ENCODE measurements at regions not wholly inside any gene's neighbourhood (a gene's known extent, or its start where the extent isn't known, plus 50 kb on each side); places are given as distances from the start of the nearest gene placed in this dataset.

- H3K4me1 Mint-ChIP-seq = no peaks in the 10 kb centered on the region
- no peak for DNase-seq
- CTCF ChIA-PET = no interaction called here
These were observed 236.6 kb upstream of the MMADHC start for GRCh38 chr2:149824136-149824535.

GRCh38 chr2:149819356-149819957 is 231.9 kb upstream of the MMADHC start:
- no peaks in the 10 kb centered on the region for H3K27me3 Mint-ChIP-seq
- CTCF ChIA-PET = no interaction called here
- no peak overlapping the region for H3K4me3 Mint-ChIP-seq
- no peaks in the 10 kb centered on the region for H3K36me3 Mint-ChIP-seq (ENCODE audit: low read depth)
- POLR2A ChIA-PET = no interaction called here
- H3K4me1 Mint-ChIP-seq = no peaks in the 10 kb centered on the region
- no peaks in the 10 kb centered on the region for H3K9me3 Mint-ChIP-seq
- H3K27ac Mint-ChIP-seq = no peak overlapping the region
- DNase-seq = no peak

More at GRCh38 chr2:149824136-149824535, 236.6 kb upstream of the MMADHC start:
- Mint-ChIP-seq H3K9me3 (peaks cover 2% of the 10 kb centered on the region), H3K27ac (no peak overlapping the region), H3K36me3 (ENCODE audit: low read depth) (no peaks in the 10 kb centered on the region), H3K27me3 (no peaks in the 10 kb centered on the region), H3K4me3 (no peak overlapping the region)
- POLR2A ChIA-PET = no interaction called here

GRCh38 chr2:149816756-149817551 is 229.4 kb upstream of the MMADHC start:
- H3K4me3 Mint-ChIP-seq = no peak overlapping the region
- peaks cover 3% of the 10 kb centered on the region for H3K9me3 Mint-ChIP-seq
- H3K4me1 Mint-ChIP-seq = no peaks in the 10 kb centered on the region
- H3K27me3 Mint-ChIP-seq = no peaks in the 10 kb centered on the region
- H3K36me3 Mint-ChIP-seq (ENCODE audit: low read depth) = no peaks in the 10 kb centered on the region
- DNase-seq = no peak
- ChIA-PET CTCF (no interaction called here), POLR2A (no interaction called here)
- H3K27ac Mint-ChIP-seq = no peak overlapping the region

GRCh38 chr2:149815941-149816340 is 228.4 kb upstream of the MMADHC start:
- Mint-ChIP-seq H3K4me3 (no peak overlapping the region), H3K4me1 (no peaks in the 10 kb centered on the region), H3K27ac (no peak overlapping the region), H3K27me3 (no peaks in the 10 kb centered on the region), H3K9me3 (peaks cover 3% of the 10 kb centered on the region), H3K36me3 (ENCODE audit: low read depth) (no peaks in the 10 kb centered on the region)
- CTCF ChIA-PET = no interaction called here
- no peak for DNase-seq
- POLR2A ChIA-PET = no interaction called here

GRCh38 chr2:149814901-149815300 is 227.3 kb upstream of the MMADHC start:
- H3K4me3 Mint-ChIP-seq = no peak overlapping the region
- H3K27me3 Mint-ChIP-seq = no peaks in the 10 kb centered on the region
- H3K9me3 Mint-ChIP-seq = peaks cover 3% of the 10 kb centered on the region
- no peaks in the 10 kb centered on the region for H3K4me1 Mint-ChIP-seq
- no peaks in the 10 kb centered on the region for H3K36me3 Mint-ChIP-seq (ENCODE audit: low read depth)
- ChIA-PET POLR2A (no interaction called here), CTCF (no interaction called here)
- H3K27ac Mint-ChIP-seq = no peak overlapping the region
- DNase-seq = no peak

- ChIA-PET POLR2A (no interaction called here), CTCF (no interaction called here)
- H3K4me1 Mint-ChIP-seq = no peaks in the 10 kb centered on the region
- peaks cover 3% of the 10 kb centered on the region for H3K9me3 Mint-ChIP-seq
- H3K27me3 Mint-ChIP-seq = no peaks in the 10 kb centered on the region
- no peak overlapping the region for H3K4me3 Mint-ChIP-seq
- no peak overlapping the region for H3K27ac Mint-ChIP-seq
- DNase-seq = no peak
- no peaks in the 10 kb centered on the region for H3K36me3 Mint-ChIP-seq (ENCODE audit: low read depth)
These were observed 226.5 kb upstream of the MMADHC start for GRCh38 chr2:149814049-149814448.

- POLR2A ChIA-PET = no interaction called here
- H3K9me3 Mint-ChIP-seq = peaks cover 3% of the 10 kb centered on the region
- CTCF ChIA-PET = interaction anchor here (0.5 kb wide), 1 partner anchor 120 kb away, joined by 3 read pairs; no protein-coding TSS in a partner anchor
- no peak overlapping the region for H3K27ac Mint-ChIP-seq
- DNase-seq = no peak
- H3K27me3 Mint-ChIP-seq = no peaks in the 10 kb centered on the region
- no peaks in the 10 kb centered on the region for H3K4me1 Mint-ChIP-seq
- H3K4me3 Mint-ChIP-seq = no peak overlapping the region
- H3K36me3 Mint-ChIP-seq (ENCODE audit: low read depth) = no peaks in the 10 kb centered on the region
These were observed 221.0 kb upstream of the MMADHC start for GRCh38 chr2:149808556-149808955.

GRCh38 chr2:149806651-149807050 is 219.1 kb upstream of the MMADHC start:
- Mint-ChIP-seq H3K4me1 (no peaks in the 10 kb centered on the region), H3K27ac (no peak overlapping the region), H3K36me3 (ENCODE audit: low read depth) (no peaks in the 10 kb centered on the region), H3K9me3 (no peaks in the 10 kb centered on the region), H3K27me3 (no peaks in the 10 kb centered on the region), H3K4me3 (no peak overlapping the region)
- DNase-seq = no peak
- ChIA-PET CTCF (no interaction called here), POLR2A (no interaction called here)

GRCh38 chr2:149800624-149801542 is 213.3 kb upstream of the MMADHC start:
- Mint-ChIP-seq H3K27ac (no peak overlapping the region), H3K27me3 (no peaks in the 10 kb centered on the region), H3K4me3 (no peak overlapping the region), H3K4me1 (no peaks in the 10 kb centered on the region), H3K36me3 (ENCODE audit: low read depth) (no peaks in the 10 kb centered on the region), H3K9me3 (no peaks in the 10 kb centered on the region)
- ChIA-PET CTCF (no interaction called here), POLR2A (no interaction called here)
- DNase-seq = no peak

GRCh38 chr2:149799013-149799705 is 211.6 kb upstream of the MMADHC start:
- H3K27ac Mint-ChIP-seq = no peak overlapping the region
- ChIA-PET POLR2A (no interaction called here), CTCF (no interaction called here)
- no peak overlapping the region for H3K4me3 Mint-ChIP-seq
- peaks cover 2% of the 10 kb centered on the region for H3K9me3 Mint-ChIP-seq
- H3K36me3 Mint-ChIP-seq (ENCODE audit: low read depth) = no peaks in the 10 kb centered on the region
- no peaks in the 10 kb centered on the region for H3K27me3 Mint-ChIP-seq
- H3K4me1 Mint-ChIP-seq = no peaks in the 10 kb centered on the region
- no peak for DNase-seq

- Mint-ChIP-seq H3K36me3 (ENCODE audit: low read depth) (no peaks in the 10 kb centered on the region), H3K4me1 (no peaks in the 10 kb centered on the region), H3K4me3 (no peak overlapping the region), H3K27me3 (no peaks in the 10 kb centered on the region), H3K27ac (no peak overlapping the region), H3K9me3 (peaks cover 2% of the 10 kb centered on the region)
- CTCF ChIA-PET = no interaction called here
- POLR2A ChIA-PET = no interaction called here
- no peak for DNase-seq
These were observed 209.5 kb upstream of the MMADHC start for GRCh38 chr2:149797030-149797429.

- Mint-ChIP-seq H3K36me3 (ENCODE audit: low read depth) (no peaks in the 10 kb centered on the region), H3K4me3 (no peak overlapping the region), H3K27ac (no peak overlapping the region), H3K9me3 (no peaks in the 10 kb centered on the region), H3K4me1 (no peaks in the 10 kb centered on the region), H3K27me3 (no peaks in the 10 kb centered on the region)
- DNase-seq = no peak
- POLR2A ChIA-PET = no interaction called here
- CTCF ChIA-PET = no interaction called here
These were observed 202.0 kb upstream of the MMADHC start for GRCh38 chr2:149789549-149789948.

GRCh38 chr2:149787206-149787605 is 199.6 kb upstream of the MMADHC start:
- Mint-ChIP-seq H3K9me3 (no peaks in the 10 kb centered on the region), H3K27ac (no peak overlapping the region), H3K27me3 (no peaks in the 10 kb centered on the region), H3K36me3 (ENCODE audit: low read depth) (no peaks in the 10 kb centered on the region), H3K4me1 (no peaks in the 10 kb centered on the region), H3K4me3 (no peak overlapping the region)
- ChIA-PET CTCF (no interaction called here), POLR2A (no interaction called here)
- DNase-seq = no peak
